ENCODE measurements at regions not wholly inside any gene's neighbourhood (a gene's known extent, or its start where the extent isn't known, plus 50 kb on each side); places are given as distances from the start of the nearest gene placed in this dataset.

- in situ Hi-C loops (cut with HindIII; ENCODE audit: low pct_unique_long_range_greater_than_20kb, low sequenced_read_pairs) (no loop called here), intact Hi-C loops (cut with micrococcal nuclease; ENCODE audit: unreplicated experiment) (no loop called here)
- H3K36me3 ChIP-seq (ENCODE audit: control insufficient read depth, insufficient read depth, low read length): no peaks in the 10 kb centered on the region
- ATAC-seq (no peak), DNase-seq (ENCODE audit: low read depth, low spot score) (no peak)
- no peaks in the 10 kb centered on the region for H3K27me3 ChIP-seq (ENCODE audit: control insufficient read depth, insufficient read depth, low read length)
- no peaks in the 10 kb centered on the region for H3K9me3 ChIP-seq (ENCODE audit: control insufficient read depth, insufficient read depth, low read depth, low read length)
- no peaks in the 10 kb centered on the region for H3K4me1 ChIP-seq (ENCODE audit: control insufficient read depth, insufficient read depth, low read length)
- no TSS peak for BruUV-seq (replicated peaks)
- POLR2A ChIA-PET: no interaction called here
- CTCF ChIA-PET: interaction anchor here (0.6 kb wide), 1 partner anchor 484 kb away, joined by 3 read pairs; no protein-coding TSS in a partner anchor
- TF ChIP-seq POLR2AphosphoS5 (IDR thresholded peaks at IDR 0.05; ENCODE audit: low read depth, low read length) (no peak), SIN3A (IDR thresholded peaks at IDR 0.05; ENCODE audit: borderline replicate concordance, insufficient read depth, low read depth, low read length) (no peak), REST (IDR thresholded peaks at IDR 0.05; ENCODE audit: insufficient read depth in 1 of 2, low read depth in 2 of 2, low read length in 1 of 2) (no peak), TCF7L2 (IDR thresholded peaks at IDR 0.05; ENCODE audit: low read depth, low read length) (no peak)
- TF ChIP-seq, protein P1, sequence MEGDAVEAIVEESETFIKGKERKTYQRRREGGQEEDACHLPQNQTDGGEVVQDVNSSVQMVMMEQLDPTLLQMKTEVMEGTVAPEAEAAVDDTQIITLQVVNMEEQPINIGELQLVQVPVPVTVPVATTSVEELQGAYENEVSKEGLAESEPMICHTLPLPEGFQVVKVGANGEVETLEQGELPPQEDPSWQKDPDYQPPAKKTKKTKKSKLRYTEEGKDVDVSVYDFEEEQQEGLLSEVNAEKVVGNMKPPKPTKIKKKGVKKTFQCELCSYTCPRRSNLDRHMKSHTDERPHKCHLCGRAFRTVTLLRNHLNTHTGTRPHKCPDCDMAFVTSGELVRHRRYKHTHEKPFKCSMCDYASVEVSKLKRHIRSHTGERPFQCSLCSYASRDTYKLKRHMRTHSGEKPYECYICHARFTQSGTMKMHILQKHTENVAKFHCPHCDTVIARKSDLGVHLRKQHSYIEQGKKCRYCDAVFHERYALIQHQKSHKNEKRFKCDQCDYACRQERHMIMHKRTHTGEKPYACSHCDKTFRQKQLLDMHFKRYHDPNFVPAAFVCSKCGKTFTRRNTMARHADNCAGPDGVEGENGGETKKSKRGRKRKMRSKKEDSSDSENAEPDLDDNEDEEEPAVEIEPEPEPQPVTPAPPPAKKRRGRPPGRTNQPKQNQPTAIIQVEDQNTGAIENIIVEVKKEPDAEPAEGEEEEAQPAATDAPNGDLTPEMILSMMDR (IDR thresholded peaks at IDR 0.05): no peak
- no peak overlapping the region for H3K27ac ChIP-seq (ENCODE audit: low read length)
- H3K4me3 ChIP-seq (ENCODE audit: low read depth in 2 of 2, low read length in 2 of 2): no peak overlapping the region
These were observed 247.5 kb upstream of the LRATD1 start for GRCh38 chr2:14385043-14385442.

DNA sequence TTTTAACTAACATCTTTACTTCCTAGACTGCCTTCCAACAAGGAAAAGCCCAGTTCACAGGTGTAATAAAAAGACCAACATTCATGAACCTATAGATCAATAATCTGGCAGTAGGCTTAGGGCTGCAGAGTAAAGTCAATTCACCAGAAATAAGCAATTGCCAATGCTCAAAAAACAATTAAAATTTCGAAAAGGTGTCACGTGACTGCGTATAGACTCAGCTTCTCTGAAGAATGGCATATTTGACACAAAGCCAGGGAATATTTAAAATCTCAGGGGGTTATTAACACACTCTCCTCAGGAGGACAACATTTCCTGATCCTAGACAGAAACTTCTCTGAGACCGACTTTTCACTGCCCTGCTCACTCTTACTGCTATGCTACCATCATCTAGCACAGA lies 245.2 kb upstream of the LRATD1 start:
- H3K27ac ChIP-seq (ENCODE audit: low read length): no peak overlapping the region
- ATAC-seq (no peak), DNase-seq (ENCODE audit: low read depth, low spot score) (no peak)
- no peak overlapping the region for H3K4me3 ChIP-seq (ENCODE audit: low read depth in 2 of 2, low read length in 2 of 2)
- intact Hi-C loops (cut with micrococcal nuclease; ENCODE audit: unreplicated experiment): no loop called here
- TF ChIP-seq, protein P1 (IDR thresholded peaks at IDR 0.05): no peak
- TF ChIP-seq POLR2AphosphoS5 (IDR thresholded peaks at IDR 0.05; ENCODE audit: low read depth, low read length) (no peak), TCF7L2 (IDR thresholded peaks at IDR 0.05; ENCODE audit: low read depth, low read length) (no peak), SIN3A (IDR thresholded peaks at IDR 0.05; ENCODE audit: borderline replicate concordance, insufficient read depth, low read depth, low read length) (no peak), REST (IDR thresholded peaks at IDR 0.05; ENCODE audit: insufficient read depth in 1 of 2, low read depth in 2 of 2, low read length in 1 of 2) (no peak)
- no peaks in the 10 kb centered on the region for H3K9me3 ChIP-seq (ENCODE audit: control insufficient read depth, insufficient read depth, low read depth, low read length)
- BruUV-seq (replicated peaks): no TSS peak
- H3K36me3 ChIP-seq (ENCODE audit: control insufficient read depth, insufficient read depth, low read length): no peaks in the 10 kb centered on the region
- CTCF ChIA-PET: no interaction called here
- in situ Hi-C loops (cut with HindIII; ENCODE audit: low pct_unique_long_range_greater_than_20kb, low sequenced_read_pairs): no loop called here
- H3K27me3 ChIP-seq (ENCODE audit: control insufficient read depth, insufficient read depth, low read length): no peaks in the 10 kb centered on the region
- POLR2A ChIA-PET: no interaction called here
- H3K4me1 ChIP-seq (ENCODE audit: control insufficient read depth, insufficient read depth, low read length): no peaks in the 10 kb centered on the region

Data from Panc1 (cell line).